ENCODE measurements at regions not wholly inside any gene's neighbourhood (a gene's known extent, or its start where the extent isn't known, plus 50 kb on each side); places are given as distances from the start of the nearest gene placed in this dataset.

- H3K4me1 ChIP-seq (ENCODE audit: control insufficient read depth, insufficient read depth, low read length): peaks cover 35% of the 10 kb centered on the region
- H3K27ac ChIP-seq (ENCODE audit: low read depth, low read length): no peak overlapping the region
- H3K9me3 ChIP-seq (ENCODE audit: control insufficient read depth, insufficient read depth, low read depth, low read length): no peaks in the 10 kb centered on the region
- no peak overlapping the region for H3K4me3 ChIP-seq (ENCODE audit: low read depth, low read length)
- H3K9ac ChIP-seq (ENCODE audit: low read length): no peak overlapping the region
- no peaks in the 10 kb centered on the region; the same call in 1 of the 2 replicates for H3K36me3 ChIP-seq (ENCODE audit: control insufficient read depth, insufficient read depth, low read length)
- H3K27me3 ChIP-seq (ENCODE audit: control insufficient read depth, insufficient read depth, low read length): no peaks in the 10 kb centered on the region
These were observed 135.7 kb downstream of the CAAP1 start for GRCh38 chr9:26756881-26757280.

- no peak overlapping the region for H3K4me3 ChIP-seq (ENCODE audit: low read depth, low read length)
- H3K9ac ChIP-seq (ENCODE audit: low read length): no peak overlapping the region
- H3K27ac ChIP-seq (ENCODE audit: low read depth, low read length): no peak overlapping the region
- H3K36me3 ChIP-seq (ENCODE audit: control insufficient read depth, insufficient read depth, low read length): peaks cover 3% of the 10 kb centered on the region; the same call in 1 of the 2 replicates
- H3K9me3 ChIP-seq (ENCODE audit: control insufficient read depth, insufficient read depth, low read depth, low read length): no peaks in the 10 kb centered on the region
- no peaks in the 10 kb centered on the region for H3K27me3 ChIP-seq (ENCODE audit: control insufficient read depth, insufficient read depth, low read length)
- peaks cover 35% of the 10 kb centered on the region for H3K4me1 ChIP-seq (ENCODE audit: control insufficient read depth, insufficient read depth, low read length)
These were observed 137.1 kb downstream of the CAAP1 start for GRCh38 chr9:26755476-26755875.

DNA sequence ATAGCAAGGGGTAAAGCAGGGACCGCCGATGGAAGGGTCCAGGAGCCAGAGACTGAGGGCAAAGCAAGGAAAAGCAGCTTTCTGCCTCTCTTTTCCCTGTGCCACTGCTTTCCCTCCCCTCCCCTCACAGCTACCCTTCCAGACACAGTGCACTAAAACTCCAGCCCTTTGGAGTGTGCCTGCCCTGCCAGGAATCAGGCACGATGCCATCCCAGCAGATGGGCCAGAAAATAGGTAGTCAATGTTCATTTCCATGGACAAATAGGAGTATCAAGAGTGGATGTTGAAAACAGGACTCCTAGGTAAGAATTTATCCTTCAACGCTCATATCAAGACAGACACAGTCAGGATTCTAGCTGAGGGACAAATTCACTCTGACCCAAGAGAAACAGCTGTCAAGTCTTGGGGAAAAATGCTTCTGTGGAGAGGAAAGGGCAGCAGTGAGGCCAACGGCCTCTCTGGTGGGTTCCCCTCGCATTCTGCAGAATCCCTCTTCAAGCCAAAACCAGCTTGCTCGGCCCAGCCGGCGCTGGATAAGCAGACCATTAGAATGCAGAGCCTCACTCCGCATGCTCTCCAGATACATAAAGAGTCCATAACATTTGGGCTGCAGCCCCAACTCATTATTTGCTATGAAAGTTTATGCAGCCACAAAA is 138.0 kb downstream of the CAAP1 start:
- peaks cover 3% of the 10 kb centered on the region; the same call in 1 of the 2 replicates for H3K36me3 ChIP-seq (ENCODE audit: control insufficient read depth, insufficient read depth, low read length)
- H3K27ac ChIP-seq (ENCODE audit: low read depth, low read length): no peak overlapping the region
- no peaks in the 10 kb centered on the region for H3K27me3 ChIP-seq (ENCODE audit: control insufficient read depth, insufficient read depth, low read length)
- no peak overlapping the region for H3K4me3 ChIP-seq (ENCODE audit: low read depth, low read length)
- H3K4me1 ChIP-seq (ENCODE audit: control insufficient read depth, insufficient read depth, low read length): peaks cover 35% of the 10 kb centered on the region
- no peak overlapping the region for H3K9ac ChIP-seq (ENCODE audit: low read length)
- H3K9me3 ChIP-seq (ENCODE audit: control insufficient read depth, insufficient read depth, low read depth, low read length): no peaks in the 10 kb centered on the region

- H3K4me3 ChIP-seq (ENCODE audit: low read depth, low read length): no peak overlapping the region
- H3K27me3 ChIP-seq (ENCODE audit: control insufficient read depth, insufficient read depth, low read length): no peaks in the 10 kb centered on the region
These were observed 138.6 kb downstream of the CAAP1 start for GRCh38 chr9:26753971-26754370.

GRCh38 chr9:26750162-26750561 is 142.4 kb downstream of the CAAP1 start:
- H3K4me3 ChIP-seq (ENCODE audit: low read depth, low read length): no peak overlapping the region

More at GRCh38 chr9:26753971-26754370, 138.6 kb downstream of the CAAP1 start:
- H3K4me1 ChIP-seq (ENCODE audit: control insufficient read depth, insufficient read depth, low read length): peaks cover 35% of the 10 kb centered on the region
- no peaks in the 10 kb centered on the region for H3K9me3 ChIP-seq (ENCODE audit: control insufficient read depth, insufficient read depth, low read depth, low read length)
- peaks cover 3% of the 10 kb centered on the region; the same call in 1 of the 2 replicates for H3K36me3 ChIP-seq (ENCODE audit: control insufficient read depth, insufficient read depth, low read length)
- no peak overlapping the region for H3K27ac ChIP-seq (ENCODE audit: low read depth, low read length)
- no peak overlapping the region for H3K9ac ChIP-seq (ENCODE audit: low read length)

GRCh38 chr9:26748449-26749058 is 144.0 kb downstream of the CAAP1 start:
- Histone ChIP-seq H3K4me3 (ENCODE audit: low read depth, low read length) (peak overlapping the region; percentile 29; the same call in 1 of the 2 replicates), H3K9ac (ENCODE audit: low read length) (peak overlapping the region; percentile 67), H3K36me3 (ENCODE audit: control insufficient read depth, insufficient read depth, low read length) (peaks cover 3% of the 10 kb centered on the region; the same call in 1 of the 2 replicates), H3K27me3 (ENCODE audit: control insufficient read depth, insufficient read depth, low read length) (no peaks in the 10 kb centered on the region), H3K27ac (ENCODE audit: low read depth, low read length) (peak overlapping the region; percentile 92; the same call in 1 of the 2 replicates), H3K9me3 (ENCODE audit: control insufficient read depth, insufficient read depth, low read depth, low read length) (peaks cover 7% of the 10 kb centered on the region; the same call in 1 of the 2 replicates), H3K4me1 (ENCODE audit: control insufficient read depth, insufficient read depth, low read length) (peaks cover 43% of the 10 kb centered on the region)

More at GRCh38 chr9:26750162-26750561, 142.4 kb downstream of the CAAP1 start:
- Histone ChIP-seq H3K4me1 (ENCODE audit: control insufficient read depth, insufficient read depth, low read length) (peaks cover 50% of the 10 kb centered on the region), H3K27ac (ENCODE audit: low read depth, low read length) (no peak overlapping the region), H3K9me3 (ENCODE audit: control insufficient read depth, insufficient read depth, low read depth, low read length) (peaks cover 7% of the 10 kb centered on the region; the same call in 1 of the 2 replicates), H3K9ac (ENCODE audit: low read length) (no peak overlapping the region), H3K27me3 (ENCODE audit: control insufficient read depth, insufficient read depth, low read length) (no peaks in the 10 kb centered on the region), H3K36me3 (ENCODE audit: control insufficient read depth, insufficient read depth, low read length) (peaks cover 3% of the 10 kb centered on the region; the same call in 1 of the 2 replicates)

DNA sequence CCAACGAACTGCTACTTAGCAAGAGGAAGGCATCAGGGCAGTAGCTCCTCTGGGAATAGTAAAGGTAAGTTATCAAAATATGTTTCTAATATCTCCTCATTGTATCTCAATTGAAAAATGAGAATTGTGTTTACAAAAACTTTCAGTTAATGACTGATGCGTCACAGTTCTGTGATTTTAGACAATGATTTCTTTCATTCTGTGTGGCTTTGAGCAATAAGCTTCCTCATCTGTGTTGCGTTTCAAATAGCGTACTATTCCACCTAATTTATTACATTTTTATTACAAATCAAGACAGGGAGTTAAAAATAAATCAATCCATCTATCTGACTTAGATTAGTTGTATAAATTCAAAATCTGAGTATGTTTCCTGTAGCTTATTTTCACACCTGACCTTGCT is 145.0 kb downstream of the CAAP1 start:
- Histone ChIP-seq H3K4me3 (ENCODE audit: low read depth, low read length) (peak overlapping the region; percentile 2; the same call in 1 of the 2 replicates), H3K27ac (ENCODE audit: low read depth, low read length) (peak overlapping the region; percentile 92), H3K9ac (ENCODE audit: low read length) (peak overlapping the region; percentile 64), H3K9me3 (ENCODE audit: control insufficient read depth, insufficient read depth, low read depth, low read length) (peaks cover 7% of the 10 kb centered on the region; the same call in 1 of the 2 replicates), H3K36me3 (ENCODE audit: control insufficient read depth, insufficient read depth, low read length) (peaks cover 3% of the 10 kb centered on the region; the same call in 1 of the 2 replicates), H3K27me3 (ENCODE audit: control insufficient read depth, insufficient read depth, low read length) (no peaks in the 10 kb centered on the region), H3K4me1 (ENCODE audit: control insufficient read depth, insufficient read depth, low read length) (peaks cover 53% of the 10 kb centered on the region)

GRCh38 chr9:26746357-26747072 is 146.1 kb downstream of the CAAP1 start:
- H3K4me1 ChIP-seq (ENCODE audit: control insufficient read depth, insufficient read depth, low read length): peaks cover 60% of the 10 kb centered on the region
- no peak overlapping the region for H3K4me3 ChIP-seq (ENCODE audit: low read depth, low read length)
- peaks cover 3% of the 10 kb centered on the region; the same call in 1 of the 2 replicates for H3K36me3 ChIP-seq (ENCODE audit: control insufficient read depth, insufficient read depth, low read length)
- H3K9ac ChIP-seq (ENCODE audit: low read length): peak overlapping the region; percentile 64
- H3K27me3 ChIP-seq (ENCODE audit: control insufficient read depth, insufficient read depth, low read length): no peaks in the 10 kb centered on the region
- peaks cover 7% of the 10 kb centered on the region; the same call in 1 of the 2 replicates for H3K9me3 ChIP-seq (ENCODE audit: control insufficient read depth, insufficient read depth, low read depth, low read length)
- peak overlapping the region; percentile 92 for H3K27ac ChIP-seq (ENCODE audit: low read depth, low read length)

- Histone ChIP-seq H3K4me3 (ENCODE audit: low read depth, low read length) (no peak overlapping the region), H3K9me3 (ENCODE audit: control insufficient read depth, insufficient read depth, low read depth, low read length) (peaks cover 11% of the 10 kb centered on the region; the same call in 1 of the 2 replicates), H3K4me1 (ENCODE audit: control insufficient read depth, insufficient read depth, low read length) (peaks cover 60% of the 10 kb centered on the region), H3K27me3 (ENCODE audit: control insufficient read depth, insufficient read depth, low read length) (no peaks in the 10 kb centered on the region), H3K36me3 (ENCODE audit: control insufficient read depth, insufficient read depth, low read length) (no peaks in the 10 kb centered on the region), H3K27ac (ENCODE audit: low read depth, low read length) (peak overlapping the region; percentile 92), H3K9ac (ENCODE audit: low read length) (no peak overlapping the region)
These were observed 147.5 kb downstream of the CAAP1 start for GRCh38 chr9:26745111-26745510.

DNA sequence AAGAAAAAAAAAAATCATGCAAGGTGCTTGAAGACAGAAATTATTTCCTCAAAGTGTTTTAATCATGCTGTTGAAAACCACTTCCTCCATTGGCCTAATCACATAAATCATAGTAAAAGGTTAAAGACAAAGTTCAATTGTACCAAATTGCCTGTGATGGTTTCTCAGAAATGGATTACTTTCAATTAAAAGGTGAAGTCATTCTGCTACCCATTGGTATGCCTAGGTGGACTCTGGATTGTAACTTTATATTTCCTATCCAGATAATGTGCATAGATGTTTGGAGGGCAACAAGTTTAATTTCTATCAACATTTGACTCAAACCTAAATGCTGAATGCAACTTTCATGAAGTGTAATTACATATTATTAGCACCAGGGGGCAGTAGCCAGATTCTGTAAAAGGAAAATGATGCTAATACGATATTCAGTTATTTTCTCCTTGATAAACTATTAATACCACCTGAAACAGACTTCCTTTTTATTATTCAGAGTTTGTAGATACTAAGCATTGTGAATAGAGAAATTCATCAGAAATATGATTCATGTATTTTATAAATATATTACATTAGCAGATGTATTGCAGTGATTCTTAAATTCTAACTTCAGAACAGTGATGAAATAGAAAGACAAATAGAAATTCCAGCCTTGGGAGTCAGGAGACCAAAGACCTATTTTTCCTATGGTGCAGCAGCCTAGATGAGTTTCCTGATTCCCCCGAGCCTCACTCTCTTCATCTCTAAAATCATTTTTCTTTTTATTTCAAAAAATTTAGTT is 148.2 kb downstream of the CAAP1 start:
- H3K4me3 ChIP-seq (ENCODE audit: low read depth, low read length): no peak overlapping the region
- H3K9ac ChIP-seq (ENCODE audit: low read length): no peak overlapping the region
- no peaks in the 10 kb centered on the region for H3K27me3 ChIP-seq (ENCODE audit: control insufficient read depth, insufficient read depth, low read length)
- no peaks in the 10 kb centered on the region for H3K36me3 ChIP-seq (ENCODE audit: control insufficient read depth, insufficient read depth, low read length)
- H3K27ac ChIP-seq (ENCODE audit: low read depth, low read length): peak overlapping the region; percentile 3
- H3K9me3 ChIP-seq (ENCODE audit: control insufficient read depth, insufficient read depth, low read depth, low read length): peaks cover 14% of the 10 kb centered on the region
- H3K4me1 ChIP-seq (ENCODE audit: control insufficient read depth, insufficient read depth, low read length): peaks cover 60% of the 10 kb centered on the region
